Sigmoid colon (tissue), 6 donors: ENCODE measurements at regions not wholly inside any gene's neighbourhood (a gene's known extent, or its start where the extent isn't known, plus 50 kb on each side); places are given as distances from the start of the nearest gene placed in this dataset.

ENCODE experiments used
- DNase-seq: peaks from one replicate; pipeline ENCODE4 v3.0.0-alpha.2; 2019
- H3K27ac ChIP-seq, 4 donors: fragments of 200-600 bp; sonication (generic); one replicate each; pipeline ENCODE4 v1.5.1; 2016 to 2019; ENCODE audit warnings: mild to moderate bottlenecking in 1 of 4
- H3K27me3 ChIP-seq, 3 donors: fragments of 200-600 bp; sonication (generic); one replicate each; pipeline ENCODE4 v1.5.1; 2019; ENCODE audit warnings: mild to moderate bottlenecking in 1 of 3
- H3K36me3 ChIP-seq, 4 donors: fragments of 200-600 bp; sonication (generic); one replicate each; pipeline ENCODE4 v1.5.1; 2016 to 2019
- H3K4me1 ChIP-seq, 4 donors: fragments of 200-600 bp; sonication (generic); one replicate each; pipeline ENCODE4 v1.5.1; 2017 to 2019
- H3K4me3 ChIP-seq, 4 donors: fragments of 200-600 bp; sonication (generic); one replicate each; pipeline ENCODE4 v1.5.1; 2017 to 2019; ENCODE audit warnings: mild to moderate bottlenecking in 2 of 4, moderate library complexity in 1 of 4
- H3K9me3 ChIP-seq, 4 donors: fragments of 200-600 bp in 3 of 4; sonication (generic) in 3 of 4; one replicate each; pipeline versions ENCODE4 v1.5.1 to v1.6.1; 2013 to 2019
- EP300 ChIP-seq, 4 donors: sonication (generic); formaldehyde crosslinking; IDR thresholded peaks; one replicate each; pipeline ENCODE4 v1.6.1; 2017; ENCODE audit warnings: antibody characterized with exemption in 4 of 4
- POLR2A ChIP-seq, 2 donors: fragments of 450-650 bp; IDR thresholded peaks; one replicate each; pipeline ENCODE4 v1.6.1; 2016; ENCODE audit warnings: antibody characterized with exemption in 2 of 2, mild to moderate bottlenecking in 2 of 2, moderate library complexity in 2 of 2
- POLR2AphosphoS5 ChIP-seq, 4 donors: sonication (generic); formaldehyde crosslinking; IDR thresholded peaks; one replicate each; pipeline ENCODE4 v1.6.1; 2017; ENCODE audit warnings: antibody characterized with exemption in 4 of 4
- WGBS, 2 donors: extraction: QIAGEN DNeasy Blood & Tissue Kit; methylation state at CpG; one replicate each; pipeline ENCODE4 v1.1.7; 2013; 5-methylcytosine and 5-hydroxymethylcytosine counted together
- intact Hi-C: fragments of 100-400 bp; cut with DNase I; formaldehyde crosslinking; loops from one replicate; pipeline ENCODE4 v1.15.1; 2023
- TF ChIP-seq, protein P1 (sequence below), 4 experiments: fragments of 450-650 bp in 3 of 4; fragments of 200-600 bp in 1 of 4; IDR thresholded peaks; one replicate each; pipeline ENCODE4 v1.5.1; 2016 to 2019; ENCODE audit warnings: antibody characterized with exemption in 4 of 4, mild to moderate bottlenecking in 3 of 4, moderate library complexity in 2 of 4
- donor health status: healthy with polysubstance abuse.
- donor health status: healthy.

DNA sequence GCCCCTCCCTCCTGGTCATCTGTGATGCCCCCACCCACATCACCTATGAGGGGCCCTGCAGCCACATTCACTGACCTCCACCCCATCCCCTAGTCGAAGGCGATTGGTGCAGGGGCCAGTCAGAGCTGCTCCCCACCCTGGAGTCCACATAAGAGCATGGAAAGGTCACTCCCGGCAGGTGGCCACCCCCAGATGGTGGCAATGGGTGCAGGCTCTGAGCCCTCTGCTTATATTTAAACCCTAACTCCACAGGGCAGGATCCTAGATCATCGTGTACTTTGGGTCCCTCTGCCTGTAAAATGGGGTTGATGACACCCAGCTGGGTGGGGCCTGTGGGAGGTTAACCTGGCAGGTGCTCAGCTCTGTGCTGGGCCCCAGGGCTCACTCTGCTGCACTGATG is 186.8 kb upstream of the C1orf174 start:
- Histone ChIP-seq H3K4me3 (no peak overlapping the region), H3K36me3 (no peaks in the 10 kb centered on the region), H3K9me3 (peaks cover 0 to 8% (median 6%) of the 10 kb centered on the region in 4 donors), H3K27ac (no peak overlapping the region), H3K4me1 (no peaks in the 10 kb centered on the region), H3K27me3 (no peaks in the 10 kb centered on the region)
- peak; percentile 35 for DNase-seq
- intact Hi-C loops: no loop called here
- TF ChIP-seq, protein P1, sequence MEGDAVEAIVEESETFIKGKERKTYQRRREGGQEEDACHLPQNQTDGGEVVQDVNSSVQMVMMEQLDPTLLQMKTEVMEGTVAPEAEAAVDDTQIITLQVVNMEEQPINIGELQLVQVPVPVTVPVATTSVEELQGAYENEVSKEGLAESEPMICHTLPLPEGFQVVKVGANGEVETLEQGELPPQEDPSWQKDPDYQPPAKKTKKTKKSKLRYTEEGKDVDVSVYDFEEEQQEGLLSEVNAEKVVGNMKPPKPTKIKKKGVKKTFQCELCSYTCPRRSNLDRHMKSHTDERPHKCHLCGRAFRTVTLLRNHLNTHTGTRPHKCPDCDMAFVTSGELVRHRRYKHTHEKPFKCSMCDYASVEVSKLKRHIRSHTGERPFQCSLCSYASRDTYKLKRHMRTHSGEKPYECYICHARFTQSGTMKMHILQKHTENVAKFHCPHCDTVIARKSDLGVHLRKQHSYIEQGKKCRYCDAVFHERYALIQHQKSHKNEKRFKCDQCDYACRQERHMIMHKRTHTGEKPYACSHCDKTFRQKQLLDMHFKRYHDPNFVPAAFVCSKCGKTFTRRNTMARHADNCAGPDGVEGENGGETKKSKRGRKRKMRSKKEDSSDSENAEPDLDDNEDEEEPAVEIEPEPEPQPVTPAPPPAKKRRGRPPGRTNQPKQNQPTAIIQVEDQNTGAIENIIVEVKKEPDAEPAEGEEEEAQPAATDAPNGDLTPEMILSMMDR (IDR thresholded peaks at IDR 0.05): no peak
- TF ChIP-seq POLR2AphosphoS5 (IDR thresholded peaks at IDR 0.05) (no peak), EP300 (IDR thresholded peaks at IDR 0.05) (no peak), POLR2A (IDR thresholded peaks at IDR 0.05) (no peak)
- 75 to 90% methylated on average over 4 of the region's 4 CpGs for WGBS, 2 donors

DNA sequence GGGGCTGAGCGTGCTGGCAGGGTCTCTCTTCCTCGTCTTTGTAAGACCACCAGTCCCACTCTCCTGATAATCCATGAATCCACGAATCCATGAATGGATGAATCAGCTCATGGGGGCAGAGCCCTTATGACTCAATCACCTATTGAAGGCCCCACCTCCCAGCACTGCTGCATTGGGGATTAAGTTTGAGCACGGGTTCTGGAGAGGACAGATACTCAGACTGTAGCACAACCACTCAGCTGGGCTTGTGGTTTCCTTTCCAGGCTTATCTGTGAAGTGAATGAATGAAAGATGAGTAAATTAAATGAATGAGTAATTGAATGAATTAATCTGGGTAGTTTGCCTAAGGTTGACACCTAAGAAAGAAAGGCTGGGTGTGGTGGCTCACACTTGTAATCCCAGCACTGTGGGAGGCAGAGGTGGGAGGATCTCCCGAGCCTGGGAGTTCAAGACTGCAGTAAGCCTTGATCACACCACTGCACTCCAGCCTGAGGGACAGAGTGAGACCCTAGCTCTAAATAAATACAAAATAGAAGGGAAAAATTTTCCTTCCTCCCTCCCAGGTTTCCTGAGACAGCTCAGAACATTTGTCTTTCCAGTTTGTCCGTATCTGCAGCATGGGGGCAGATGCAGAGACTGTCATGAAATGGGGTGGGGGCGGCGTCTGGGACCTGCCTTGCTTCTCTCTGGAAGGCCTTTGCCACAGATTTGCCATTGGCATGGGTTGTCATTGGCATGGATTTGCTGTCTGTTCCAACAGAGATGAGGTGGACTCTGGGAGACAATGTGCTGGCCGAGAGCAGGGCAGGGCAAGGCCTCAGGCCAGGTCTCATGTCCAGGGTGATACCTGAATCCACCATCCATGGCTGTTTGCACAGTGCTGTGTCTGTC is 187.7 kb upstream of the C1orf174 start:
- WGBS, 2 donors: 78% methylated on average over 9 of the region's 9 CpGs
- TF ChIP-seq POLR2A (IDR thresholded peaks at IDR 0.05) (no peak), EP300 (IDR thresholded peaks at IDR 0.05) (no peak), POLR2AphosphoS5 (IDR thresholded peaks at IDR 0.05) (no peak)
- TF ChIP-seq, protein P1 (IDR thresholded peaks at IDR 0.05): no peak
- Histone ChIP-seq H3K27me3 (no peaks in the 10 kb centered on the region), H3K27ac (no peak overlapping the region), H3K9me3 (peaks cover 0 to 8% (median 6%) of the 10 kb centered on the region in 4 donors), H3K4me3 (no peak overlapping the region), H3K4me1 (no peaks in the 10 kb centered on the region), H3K36me3 (no peaks in the 10 kb centered on the region)
- intact Hi-C loops: no loop called here
- peak; percentile 33 for DNase-seq

DNA sequence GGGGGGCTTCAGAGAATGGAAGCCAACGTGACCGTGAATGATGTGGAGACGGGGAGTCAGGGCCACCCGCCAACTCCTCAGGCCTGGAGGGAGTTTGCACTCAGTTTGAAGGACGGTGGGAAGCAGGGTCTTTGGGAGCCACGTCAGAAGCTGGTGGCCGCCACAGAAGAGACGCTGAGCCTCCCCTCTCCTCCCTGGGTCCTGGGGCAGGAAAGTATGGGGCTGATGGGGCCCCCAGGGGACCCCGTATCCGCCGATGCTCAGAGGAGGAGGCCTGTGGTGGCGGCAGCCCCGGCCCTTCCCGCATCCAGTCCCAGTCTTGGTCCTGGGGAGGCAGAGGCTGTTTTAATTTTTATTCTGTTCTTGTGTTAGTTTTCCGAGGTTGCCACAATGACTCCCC is 188.6 kb upstream of the C1orf174 start:
- Histone ChIP-seq H3K4me1 (no peaks in the 10 kb centered on the region), H3K4me3 (no peak overlapping the region), H3K27me3 (no peaks in the 10 kb centered on the region), H3K27ac (no peak overlapping the region), H3K9me3 (peaks cover 0 to 8% (median 6%) of the 10 kb centered on the region in 4 donors), H3K36me3 (no peaks in the 10 kb centered on the region)
- intact Hi-C loops: no loop called here
- WGBS, 2 donors: 92 to 93% methylated on average over 15 of the region's 15 CpGs
- DNase-seq: peak; percentile 44
- TF ChIP-seq POLR2A (IDR thresholded peaks at IDR 0.05): no peak
- TF ChIP-seq POLR2AphosphoS5 (IDR thresholded peaks at IDR 0.05): no peak
- TF ChIP-seq, protein P1 (IDR thresholded peaks at IDR 0.05): no peak
- TF ChIP-seq EP300 (IDR thresholded peaks at IDR 0.05): no peak

DNA sequence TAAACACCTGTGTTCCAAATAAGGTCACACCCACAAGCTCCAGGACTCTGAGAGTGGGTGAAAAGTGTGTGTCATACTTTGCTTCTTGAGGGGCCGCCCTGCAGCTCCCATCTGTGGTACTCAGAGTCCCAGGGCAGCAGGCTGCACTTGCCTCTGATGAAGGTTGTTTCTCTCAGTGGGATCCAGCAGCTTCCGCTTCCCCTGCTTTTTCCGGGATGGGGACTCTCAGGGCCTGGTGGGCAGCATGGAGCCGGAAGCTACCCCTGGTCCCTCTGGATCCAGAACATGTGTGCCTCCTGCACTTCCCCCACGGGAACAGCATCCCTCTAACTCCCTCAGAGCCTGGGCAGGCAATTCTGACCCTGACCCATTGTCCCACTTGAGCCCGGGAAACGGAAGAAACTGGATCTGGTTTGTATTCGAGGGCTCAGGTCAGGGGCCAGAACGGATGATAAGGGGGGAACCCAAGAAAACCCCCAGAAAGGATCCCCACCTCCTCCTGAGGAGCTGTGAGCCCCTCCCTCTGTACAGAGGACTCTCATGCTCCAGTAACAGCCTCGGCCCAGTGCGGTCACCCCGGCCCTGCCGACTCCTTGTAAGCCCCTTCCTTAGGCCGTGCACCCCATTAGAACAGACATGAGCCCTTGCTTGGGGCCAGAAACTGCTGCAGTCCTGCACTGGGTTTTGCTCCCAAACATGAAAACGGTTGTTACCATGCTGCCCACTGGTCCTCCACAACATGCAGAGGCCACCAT is 189.5 kb upstream of the C1orf174 start:
- Histone ChIP-seq H3K9me3 (peaks cover 0 to 9% (median 7%) of the 10 kb centered on the region in 4 donors), H3K27me3 (no peaks in the 10 kb centered on the region), H3K4me1 (no peaks in the 10 kb centered on the region), H3K36me3 (no peaks in the 10 kb centered on the region), H3K4me3 (no peak overlapping the region), H3K27ac (no peak overlapping the region)
- WGBS, 2 donors: 87 to 88% methylated on average over 15 of the region's 15 CpGs
- peak; percentile 38 for DNase-seq
- intact Hi-C loops: no loop called here
- TF ChIP-seq EP300 (IDR thresholded peaks at IDR 0.05): no peak
- TF ChIP-seq POLR2A (IDR thresholded peaks at IDR 0.05): no peak
- TF ChIP-seq, protein P1 (IDR thresholded peaks at IDR 0.05): no peak
- TF ChIP-seq POLR2AphosphoS5 (IDR thresholded peaks at IDR 0.05): no peak
